PFSK-1 (cell line): ENCODE measurements at regions not wholly inside any gene's neighbourhood (a gene's known extent, or its start where the extent isn't known, plus 50 kb on each side); places are given as distances from the start of the nearest gene placed in this dataset.

Source experiments
- FOXP2 ChIP-seq: optimal IDR thresholded peaks from 2 replicates; pipeline ENCODE3; 2011; ENCODE audit warnings: borderline replicate concordance, control low read depth, inconsistent platforms; ENCODE audit not compliant: insufficient read depth; ENCODE audit errors: extremely low read length, extremely low read depth
- POLR2AphosphoS5 ChIP-seq: IDR thresholded peaks from 2 replicates; pipeline ENCODE4 v1.6.1; 2012; ENCODE audit warnings: low read depth, mild to moderate bottlenecking, control low read depth, low read length, moderate library complexity
- SIN3A ChIP-seq: IDR thresholded peaks from 2 replicates; pipeline ENCODE4 v1.6.1; 2012; ENCODE audit warnings: mild to moderate bottlenecking, low read length, moderate library complexity, borderline replicate concordance; ENCODE audit not compliant: insufficient read depth
- TAF1 ChIP-seq: IDR thresholded peaks from 2 replicates; pipeline ENCODE4 v1.6.1; 2012; ENCODE audit warnings: low read length, control low read depth, borderline replicate concordance; ENCODE audit not compliant: insufficient read depth
- TF ChIP-seq, protein P1 (sequence below), 2 experiments: IDR thresholded peaks; 2 replicates each; pipeline versions ENCODE4 v1.6.1 to v1.8.0; 2011 to 2012; ENCODE audit warnings: low read depth in 2 of 2, low read length in 2 of 2, control low read depth in 1 of 2, inconsistent platforms in 1 of 2, mild to moderate bottlenecking in 1 of 2, moderate library complexity in 1 of 2; ENCODE audit not compliant: insufficient read depth in 1 of 2

DNA sequence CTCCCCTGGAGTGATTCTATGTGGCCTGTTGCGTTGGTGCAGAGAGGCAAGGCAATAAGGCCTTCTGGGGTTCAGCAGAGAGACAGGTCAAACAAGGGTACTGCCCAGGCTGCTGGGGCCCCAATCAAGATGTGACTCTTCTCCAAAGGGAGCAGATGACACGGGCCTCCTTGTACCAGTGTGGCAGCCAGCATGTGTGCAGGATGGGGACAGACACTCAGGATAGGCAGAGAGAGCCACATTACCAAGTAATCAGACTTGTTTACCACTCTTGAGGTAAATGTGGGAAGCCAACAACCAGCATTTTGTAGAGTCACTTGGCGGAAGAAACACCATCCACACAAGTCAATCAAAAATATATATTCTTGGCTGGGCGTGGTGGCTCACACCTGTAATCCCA, 95.3 kb upstream of the DLG1 start:
- TF ChIP-seq TAF1 (no peak), POLR2AphosphoS5 (no peak), SIN3A (no peak), FOXP2 (no peak)
- TF ChIP-seq, protein P1, sequence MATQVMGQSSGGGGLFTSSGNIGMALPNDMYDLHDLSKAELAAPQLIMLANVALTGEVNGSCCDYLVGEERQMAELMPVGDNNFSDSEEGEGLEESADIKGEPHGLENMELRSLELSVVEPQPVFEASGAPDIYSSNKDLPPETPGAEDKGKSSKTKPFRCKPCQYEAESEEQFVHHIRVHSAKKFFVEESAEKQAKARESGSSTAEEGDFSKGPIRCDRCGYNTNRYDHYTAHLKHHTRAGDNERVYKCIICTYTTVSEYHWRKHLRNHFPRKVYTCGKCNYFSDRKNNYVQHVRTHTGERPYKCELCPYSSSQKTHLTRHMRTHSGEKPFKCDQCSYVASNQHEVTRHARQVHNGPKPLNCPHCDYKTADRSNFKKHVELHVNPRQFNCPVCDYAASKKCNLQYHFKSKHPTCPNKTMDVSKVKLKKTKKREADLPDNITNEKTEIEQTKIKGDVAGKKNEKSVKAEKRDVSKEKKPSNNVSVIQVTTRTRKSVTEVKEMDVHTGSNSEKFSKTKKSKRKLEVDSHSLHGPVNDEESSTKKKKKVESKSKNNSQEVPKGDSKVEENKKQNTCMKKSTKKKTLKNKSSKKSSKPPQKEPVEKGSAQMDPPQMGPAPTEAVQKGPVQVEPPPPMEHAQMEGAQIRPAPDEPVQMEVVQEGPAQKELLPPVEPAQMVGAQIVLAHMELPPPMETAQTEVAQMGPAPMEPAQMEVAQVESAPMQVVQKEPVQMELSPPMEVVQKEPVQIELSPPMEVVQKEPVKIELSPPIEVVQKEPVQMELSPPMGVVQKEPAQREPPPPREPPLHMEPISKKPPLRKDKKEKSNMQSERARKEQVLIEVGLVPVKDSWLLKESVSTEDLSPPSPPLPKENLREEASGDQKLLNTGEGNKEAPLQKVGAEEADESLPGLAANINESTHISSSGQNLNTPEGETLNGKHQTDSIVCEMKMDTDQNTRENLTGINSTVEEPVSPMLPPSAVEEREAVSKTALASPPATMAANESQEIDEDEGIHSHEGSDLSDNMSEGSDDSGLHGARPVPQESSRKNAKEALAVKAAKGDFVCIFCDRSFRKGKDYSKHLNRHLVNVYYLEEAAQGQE (IDR thresholded peaks at IDR 0.05; ENCODE audit: insufficient read depth in 1 of 2, low read depth in 2 of 2, low read length in 2 of 2) = no peak
